Esophagus muscularis mucosa (tissue), 4 donors: ENCODE measurements at regions not wholly inside any gene's neighbourhood (a gene's known extent, or its start where the extent isn't known, plus 50 kb on each side); places are given as distances from the start of the nearest gene placed in this dataset.

Experiments used
- DNase-seq: peaks from one replicate; pipeline ENCODE4 v3.0.0-alpha.2; 2017; ENCODE audit errors: extremely low spot score
- H3K27ac ChIP-seq, 4 donors: fragments of 200-600 bp; sonication (generic); replicated peaks in 1 of 4; 1 replicate in 3 of 4; 2 replicates in 1 of 4; pipeline ENCODE4 v1.5.1; 2016 to 2019; ENCODE audit warnings: mild to moderate bottlenecking in 1 of 4
- H3K27me3 ChIP-seq, 4 donors: fragments of 200-600 bp; sonication (generic); one replicate each; pipeline versions ENCODE4 v1.5.1 to v1.6.0; 2016 to 2019
- H3K36me3 ChIP-seq, 4 donors: fragments of 200-600 bp; sonication (generic); one replicate each; pipeline ENCODE4 v1.5.1; 2016 to 2019
- H3K4me1 ChIP-seq, 4 donors: fragments of 200-600 bp; sonication (generic); one replicate each; pipeline ENCODE4 v1.5.1; 2016 to 2019
- H3K4me3 ChIP-seq, 4 donors: fragments of 200-600 bp; sonication (generic); 1 replicate in 2 of 4; 2 replicates in 2 of 4; pipeline ENCODE4 v1.5.1; 2016 to 2019; ENCODE audit warnings: mild to moderate bottlenecking in 4 of 4, moderate library complexity in 1 of 4
- H3K9me3 ChIP-seq, 4 donors: fragments of 200-600 bp; sonication (generic); 1 replicate in 3 of 4; 2 replicates in 1 of 4; pipeline ENCODE4 v1.5.1; 2016 to 2019
- EP300 ChIP-seq: sonication (generic); formaldehyde crosslinking; IDR thresholded peaks from one replicate; pipeline ENCODE4 v1.6.1; 2017; ENCODE audit warnings: antibody characterized with exemption
- POLR2A ChIP-seq: fragments of 450-650 bp; IDR thresholded peaks from one replicate; pipeline ENCODE4 v1.6.1; 2017; ENCODE audit warnings: antibody characterized with exemption, moderate library complexity, mild to moderate bottlenecking, low read depth
- POLR2AphosphoS5 ChIP-seq, 2 donors: sonication (generic); formaldehyde crosslinking; IDR thresholded peaks; one replicate each; pipeline ENCODE4 v1.6.1; 2017; ENCODE audit warnings: antibody characterized with exemption in 2 of 2
- WGBS: methylation state at CpG from one replicate; pipeline ENCODE4 v1.1.5; 2018; 5-methylcytosine and 5-hydroxymethylcytosine counted together
- intact Hi-C: fragments of 100-400 bp; cut with DNase I; formaldehyde crosslinking; loops from one replicate; pipeline ENCODE4 v1.15.1; 2023
- TF ChIP-seq, protein P1 (sequence below), 3 experiments: fragments of 200-600 bp in 2 of 3; fragments of 450-650 bp in 1 of 3; sonication (generic) in 2 of 3; IDR thresholded peaks; one replicate each; pipeline ENCODE4 v1.5.1; 2017 to 2019; ENCODE audit warnings: antibody characterized with exemption in 3 of 3, mild to moderate bottlenecking in 2 of 3, moderate library complexity in 1 of 3

DNA sequence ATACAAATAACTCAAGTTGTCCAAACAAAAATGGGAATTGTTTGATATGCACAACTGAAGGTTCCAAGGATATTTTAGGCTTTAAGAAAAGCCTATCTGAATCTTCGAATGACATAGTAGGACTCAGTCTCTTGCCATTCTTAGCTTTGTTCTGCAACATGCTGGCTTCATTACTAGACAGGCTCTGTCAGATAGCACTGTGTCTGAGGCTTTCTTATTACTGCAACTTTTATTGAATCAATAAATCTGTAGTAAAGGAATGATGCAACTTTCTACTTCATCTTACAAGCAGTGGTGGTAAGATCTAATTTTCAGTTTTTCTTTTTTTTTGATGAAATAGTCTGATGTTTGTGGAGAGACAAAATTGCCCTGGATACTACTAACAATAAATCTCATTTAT is 319.3 kb upstream of the CCDC179 start:
- H3K36me3 ChIP-seq: no peaks in the 10 kb centered on the region

GRCh38 chr11:23181022-23181807 is 320.9 kb upstream of the CCDC179 start:
- H3K36me3 ChIP-seq: no peaks in the 10 kb centered on the region

More for the DNA sequence above, 319.3 kb upstream of the CCDC179 start:
- intact Hi-C loops: no loop called here
- WGBS: 85% methylated on average over 1 of the region's 1 CpG
- Histone ChIP-seq H3K4me1 (no peaks in the 10 kb centered on the region), H3K9me3 (no peaks in the 10 kb centered on the region), H3K27ac (no peak overlapping the region), H3K4me3 (no peak overlapping the region), H3K27me3 (no peaks in the 10 kb centered on the region)
- no peak for DNase-seq
- TF ChIP-seq, protein P1, sequence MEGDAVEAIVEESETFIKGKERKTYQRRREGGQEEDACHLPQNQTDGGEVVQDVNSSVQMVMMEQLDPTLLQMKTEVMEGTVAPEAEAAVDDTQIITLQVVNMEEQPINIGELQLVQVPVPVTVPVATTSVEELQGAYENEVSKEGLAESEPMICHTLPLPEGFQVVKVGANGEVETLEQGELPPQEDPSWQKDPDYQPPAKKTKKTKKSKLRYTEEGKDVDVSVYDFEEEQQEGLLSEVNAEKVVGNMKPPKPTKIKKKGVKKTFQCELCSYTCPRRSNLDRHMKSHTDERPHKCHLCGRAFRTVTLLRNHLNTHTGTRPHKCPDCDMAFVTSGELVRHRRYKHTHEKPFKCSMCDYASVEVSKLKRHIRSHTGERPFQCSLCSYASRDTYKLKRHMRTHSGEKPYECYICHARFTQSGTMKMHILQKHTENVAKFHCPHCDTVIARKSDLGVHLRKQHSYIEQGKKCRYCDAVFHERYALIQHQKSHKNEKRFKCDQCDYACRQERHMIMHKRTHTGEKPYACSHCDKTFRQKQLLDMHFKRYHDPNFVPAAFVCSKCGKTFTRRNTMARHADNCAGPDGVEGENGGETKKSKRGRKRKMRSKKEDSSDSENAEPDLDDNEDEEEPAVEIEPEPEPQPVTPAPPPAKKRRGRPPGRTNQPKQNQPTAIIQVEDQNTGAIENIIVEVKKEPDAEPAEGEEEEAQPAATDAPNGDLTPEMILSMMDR (IDR thresholded peaks at IDR 0.05): no peak
- TF ChIP-seq POLR2A (no peak), POLR2AphosphoS5 (IDR thresholded peaks at IDR 0.05) (no peak), EP300 (no peak)

DNA sequence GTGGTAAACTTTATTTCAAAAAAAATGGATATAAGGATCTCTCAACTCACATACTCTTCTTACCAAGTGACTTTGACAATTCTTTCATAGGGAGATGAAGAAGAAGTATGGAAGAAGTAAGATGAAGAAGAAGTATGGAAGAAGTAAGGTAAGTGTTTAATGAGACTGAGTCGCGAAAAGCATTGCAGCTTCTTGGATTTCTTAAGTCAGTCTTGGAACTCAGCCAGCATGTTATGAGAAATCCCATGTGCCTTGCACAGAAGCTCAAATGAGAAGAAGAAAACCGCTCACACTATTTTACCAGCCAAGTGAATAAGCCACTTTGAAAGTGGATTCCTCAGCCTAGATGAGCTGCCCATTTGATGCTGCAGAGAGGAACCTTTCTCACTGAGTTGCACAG is 332.0 kb upstream of the CCDC179 start:
- DNase-seq: no peak
- 68% methylated on average over 3 of the region's 3 CpGs for WGBS
- intact Hi-C loops: no loop called here
- Histone ChIP-seq H3K27me3 (no peaks in the 10 kb centered on the region), H3K36me3 (no peaks in the 10 kb centered on the region), H3K4me3 (no peak overlapping the region), H3K27ac (no peak overlapping the region), H3K9me3 (no peaks in the 10 kb centered on the region), H3K4me1 (no peaks in the 10 kb centered on the region)
- TF ChIP-seq POLR2A: no peak
- TF ChIP-seq EP300: no peak
- no peak for TF ChIP-seq POLR2AphosphoS5 (IDR thresholded peaks at IDR 0.05)
- TF ChIP-seq, protein P1 (IDR thresholded peaks at IDR 0.05): no peak

More at GRCh38 chr11:23181022-23181807, 320.9 kb upstream of the CCDC179 start:
- Histone ChIP-seq H3K4me3 (no peak overlapping the region), H3K4me1 (no peaks in the 10 kb centered on the region), H3K9me3 (no peaks in the 10 kb centered on the region), H3K27me3 (no peaks in the 10 kb centered on the region), H3K27ac (no peak overlapping the region)
- TF ChIP-seq, protein P1 (IDR thresholded peaks at IDR 0.05): no peak
- TF ChIP-seq POLR2A: no peak
- TF ChIP-seq POLR2AphosphoS5 (IDR thresholded peaks at IDR 0.05): no peak
- WGBS: 83% methylated on average over 4 of the region's 4 CpGs
- no peak for DNase-seq
- intact Hi-C loops: no loop called here

DNA sequence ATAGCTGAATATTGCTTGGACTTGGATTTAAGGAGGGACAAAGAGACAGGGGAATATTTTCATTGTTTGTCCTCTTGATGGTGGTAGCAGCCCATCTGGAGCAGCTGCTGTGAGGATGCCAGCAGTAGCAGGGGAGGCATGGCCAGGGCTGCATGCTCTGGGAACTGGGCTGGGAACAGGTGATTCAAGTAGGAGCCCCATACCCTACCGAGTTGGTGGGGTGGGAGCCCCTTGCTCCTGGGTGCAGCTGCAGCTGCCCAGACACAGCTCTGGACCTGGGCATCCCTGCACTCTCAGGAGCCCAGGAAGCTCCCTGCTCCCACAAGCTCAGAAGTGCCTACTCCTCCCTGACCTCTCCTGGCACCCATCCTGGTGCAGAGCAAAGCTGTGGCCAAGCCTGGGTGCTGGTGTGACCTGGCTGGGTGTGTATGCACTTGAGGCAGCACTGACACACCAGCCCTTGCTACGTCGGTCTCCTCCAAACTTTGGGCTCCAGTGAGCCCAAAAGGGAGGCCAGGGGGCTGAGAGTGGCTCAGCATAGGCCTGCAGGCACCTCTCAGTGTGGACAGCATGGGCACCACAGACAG is 341.8 kb upstream of the CCDC179 start:
- DNase-seq: no peak
- Histone ChIP-seq H3K36me3 (no peaks in the 10 kb centered on the region), H3K27ac (no peak overlapping the region), H3K27me3 (no peaks in the 10 kb centered on the region), H3K4me1 (no peaks in the 10 kb centered on the region), H3K4me3 (no peak overlapping the region), H3K9me3 (no peaks in the 10 kb centered on the region)
- intact Hi-C loops: no loop called here
- TF ChIP-seq, protein P1 (IDR thresholded peaks at IDR 0.05): no peak
- no peak for TF ChIP-seq POLR2AphosphoS5 (IDR thresholded peaks at IDR 0.05)
- no peak for TF ChIP-seq EP300
- no peak for TF ChIP-seq POLR2A
- WGBS: 50% methylated on average over 2 of the region's 3 CpGs
